22Rv1 (cell line): ENCODE measurements at regions not wholly inside any gene's neighbourhood (a gene's known extent, or its start where the extent isn't known, plus 50 kb on each side); places are given as distances from the start of the nearest gene placed in this dataset.

Experiments used
- CTCF ChIP-seq: fragments of 450-650 bp; IDR thresholded peaks from 2 replicates; pipeline ENCODE4 v1.5.1; 2017; ENCODE audit warnings: mild to moderate bottlenecking
- ZFX ChIP-seq: fragments of 450-650 bp; IDR thresholded peaks from 2 replicates; pipeline ENCODE4 v1.6.1; 2017; ENCODE audit warnings: antibody characterized with exemption, borderline replicate concordance

DNA sequence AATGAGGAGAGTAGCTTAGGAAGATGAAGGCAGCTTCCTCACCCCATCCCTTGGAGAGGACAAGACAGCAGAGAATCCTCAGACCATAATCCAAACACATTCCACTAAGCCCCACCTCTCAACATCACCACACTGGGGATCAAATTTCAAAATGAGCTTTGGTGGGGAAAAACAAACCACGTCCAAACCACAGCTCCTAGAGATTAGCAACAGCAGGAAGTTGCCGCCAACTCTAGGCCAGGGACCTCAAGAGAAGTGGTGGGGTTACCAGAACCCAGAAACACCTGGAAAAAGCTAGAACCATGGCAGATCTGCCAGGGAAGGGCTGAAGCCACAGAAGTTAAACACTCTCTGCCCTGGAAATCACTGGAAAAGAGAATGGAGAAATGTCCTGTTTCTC lies 571.6 kb downstream of the HS3ST4 start:
- TF ChIP-seq CTCF (no peak), ZFX (no peak)
